Gastroesophageal sphincter (tissue), 4 donors: ENCODE measurements at regions not wholly inside any gene's neighbourhood (a gene's known extent, or its start where the extent isn't known, plus 50 kb on each side); places are given as distances from the start of the nearest gene placed in this dataset.

Experiments
- ATAC-seq: fragments of 150-250 bp; one replicate; pipeline ENCODE4 v1.9.1; 2016; ENCODE audit warnings: mild to moderate bottlenecking, moderate library complexity
- H3K27ac ChIP-seq, 4 donors: fragments of 200-600 bp; sonication (generic) in 3 of 4; 1 replicate in 3 of 4; 2 replicates in 1 of 4; pipeline ENCODE4 v1.5.1; 2016 to 2019
- H3K27me3 ChIP-seq: fragments of 200-600 bp; sonication (generic); one replicate; pipeline ENCODE4 v1.5.1; 2019
- H3K36me3 ChIP-seq, 2 donors: fragments of 200-600 bp; sonication (generic); one replicate each; pipeline ENCODE4 v1.5.1; 2019; ENCODE audit warnings: control low read depth in 1 of 2
- H3K4me1 ChIP-seq, 3 donors: fragments of 200-600 bp; sonication (generic); 1 replicate in 2 of 3; 2 replicates in 1 of 3; pipeline ENCODE4 v1.5.1; 2016 to 2019; ENCODE audit warnings: control low read depth in 2 of 3
- H3K4me3 ChIP-seq, 2 donors: fragments of 200-600 bp; sonication (generic); one replicate each; pipeline ENCODE4 v1.5.1; 2019; ENCODE audit warnings: mild to moderate bottlenecking in 1 of 2, moderate library complexity in 1 of 2
- H3K9me3 ChIP-seq, 3 donors: fragments of 200-600 bp; sonication (generic); one replicate each; pipeline ENCODE4 v1.5.1; 2017 to 2019; ENCODE audit warnings: control low read depth in 2 of 3
- EP300 ChIP-seq: sonication (generic); formaldehyde crosslinking; IDR thresholded peaks from one replicate; pipeline ENCODE4 v1.6.1; 2017; ENCODE audit warnings: antibody characterized with exemption, mild to moderate bottlenecking
- POLR2A ChIP-seq, 2 donors: fragments of 450-650 bp; IDR thresholded peaks; one replicate each; pipeline ENCODE4 v1.6.1; 2017; ENCODE audit warnings: antibody characterized with exemption in 2 of 2, mild to moderate bottlenecking in 2 of 2, moderate library complexity in 1 of 2
- POLR2AphosphoS5 ChIP-seq: sonication (generic); formaldehyde crosslinking; IDR thresholded peaks from one replicate; pipeline ENCODE4 v1.6.1; 2017; ENCODE audit warnings: antibody characterized with exemption
- WGBS, 2 donors: methylation state at CpG; one replicate each; pipeline ENCODE4 v1.1.5; 2018; ENCODE audit warnings: low coverage in 1 of 2; 5-methylcytosine and 5-hydroxymethylcytosine counted together
- TF ChIP-seq, protein P1 (sequence below), 4 experiments: fragments of 200-600 bp in 2 of 4; fragments of 450-650 bp in 2 of 4; sonication (generic) in 1 of 4; IDR thresholded peaks; one replicate each; pipeline ENCODE4 v1.5.1; 2017 to 2019; ENCODE audit warnings: antibody characterized with exemption in 4 of 4, mild to moderate bottlenecking in 2 of 4, moderate library complexity in 2 of 4

GRCh38 chr2:168355121-168355520, 101.0 kb upstream of the CERS6 start:
- Histone ChIP-seq H3K9me3 (peaks cover 0 to 5% (median 0%) of the 10 kb centered on the region in 3 donors), H3K36me3 (no peaks in the 10 kb centered on the region), H3K27ac (no peak overlapping the region), H3K4me1 (no peaks in the 10 kb centered on the region), H3K27me3 (no peaks in the 10 kb centered on the region), H3K4me3 (no peak overlapping the region)
- no peak for ATAC-seq
- no peak for TF ChIP-seq POLR2AphosphoS5
- no peak for TF ChIP-seq POLR2A (IDR thresholded peaks at IDR 0.05)
- TF ChIP-seq, protein P1, sequence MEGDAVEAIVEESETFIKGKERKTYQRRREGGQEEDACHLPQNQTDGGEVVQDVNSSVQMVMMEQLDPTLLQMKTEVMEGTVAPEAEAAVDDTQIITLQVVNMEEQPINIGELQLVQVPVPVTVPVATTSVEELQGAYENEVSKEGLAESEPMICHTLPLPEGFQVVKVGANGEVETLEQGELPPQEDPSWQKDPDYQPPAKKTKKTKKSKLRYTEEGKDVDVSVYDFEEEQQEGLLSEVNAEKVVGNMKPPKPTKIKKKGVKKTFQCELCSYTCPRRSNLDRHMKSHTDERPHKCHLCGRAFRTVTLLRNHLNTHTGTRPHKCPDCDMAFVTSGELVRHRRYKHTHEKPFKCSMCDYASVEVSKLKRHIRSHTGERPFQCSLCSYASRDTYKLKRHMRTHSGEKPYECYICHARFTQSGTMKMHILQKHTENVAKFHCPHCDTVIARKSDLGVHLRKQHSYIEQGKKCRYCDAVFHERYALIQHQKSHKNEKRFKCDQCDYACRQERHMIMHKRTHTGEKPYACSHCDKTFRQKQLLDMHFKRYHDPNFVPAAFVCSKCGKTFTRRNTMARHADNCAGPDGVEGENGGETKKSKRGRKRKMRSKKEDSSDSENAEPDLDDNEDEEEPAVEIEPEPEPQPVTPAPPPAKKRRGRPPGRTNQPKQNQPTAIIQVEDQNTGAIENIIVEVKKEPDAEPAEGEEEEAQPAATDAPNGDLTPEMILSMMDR (IDR thresholded peaks at IDR 0.05), result no peak
- TF ChIP-seq EP300, result no peak
- 68% methylated on average over 2 of the region's 2 CpGs; no CpG with 5 or more reads in 1 of the 2 donors for WGBS, 2 donors

GRCh38 chr2:168355779-168356476, 100.1 kb upstream of the CERS6 start:
- 33 to 100% methylated on average over 1 to 4 of the region's 5 CpGs for WGBS, 2 donors
- H3K9me3 ChIP-seq, result peaks cover 0 to 5% (median 0%) of the 10 kb centered on the region in 3 donors
- ATAC-seq, result no peak
- TF ChIP-seq EP300 (no peak), POLR2AphosphoS5 (no peak), POLR2A (IDR thresholded peaks at IDR 0.05) (no peak)
- TF ChIP-seq, protein P1 (IDR thresholded peaks at IDR 0.05), result no peak
- no peak overlapping the region for H3K27ac ChIP-seq
- no peaks in the 10 kb centered on the region for H3K36me3 ChIP-seq
- no peak overlapping the region for H3K4me3 ChIP-seq
- no peaks in the 10 kb centered on the region for H3K4me1 ChIP-seq
- H3K27me3 ChIP-seq, result no peaks in the 10 kb centered on the region

GRCh38 chr2:168356477-168356835, 99.6 kb upstream of the CERS6 start:
- Histone ChIP-seq H3K4me3 (no peak overlapping the region), H3K9me3 (peaks cover 0 to 5% (median 0%) of the 10 kb centered on the region in 3 donors), H3K36me3 (no peaks in the 10 kb centered on the region), H3K27ac (no peak overlapping the region), H3K27me3 (no peaks in the 10 kb centered on the region), H3K4me1 (no peaks in the 10 kb centered on the region)
- 58 to 71% methylated on average over 2 of the region's 2 CpGs for WGBS, 2 donors
- ATAC-seq, result no peak
- TF ChIP-seq POLR2AphosphoS5 (no peak), POLR2A (IDR thresholded peaks at IDR 0.05) (no peak), EP300 (no peak)
- TF ChIP-seq, protein P1 (IDR thresholded peaks at IDR 0.05), result no peak

DNA sequence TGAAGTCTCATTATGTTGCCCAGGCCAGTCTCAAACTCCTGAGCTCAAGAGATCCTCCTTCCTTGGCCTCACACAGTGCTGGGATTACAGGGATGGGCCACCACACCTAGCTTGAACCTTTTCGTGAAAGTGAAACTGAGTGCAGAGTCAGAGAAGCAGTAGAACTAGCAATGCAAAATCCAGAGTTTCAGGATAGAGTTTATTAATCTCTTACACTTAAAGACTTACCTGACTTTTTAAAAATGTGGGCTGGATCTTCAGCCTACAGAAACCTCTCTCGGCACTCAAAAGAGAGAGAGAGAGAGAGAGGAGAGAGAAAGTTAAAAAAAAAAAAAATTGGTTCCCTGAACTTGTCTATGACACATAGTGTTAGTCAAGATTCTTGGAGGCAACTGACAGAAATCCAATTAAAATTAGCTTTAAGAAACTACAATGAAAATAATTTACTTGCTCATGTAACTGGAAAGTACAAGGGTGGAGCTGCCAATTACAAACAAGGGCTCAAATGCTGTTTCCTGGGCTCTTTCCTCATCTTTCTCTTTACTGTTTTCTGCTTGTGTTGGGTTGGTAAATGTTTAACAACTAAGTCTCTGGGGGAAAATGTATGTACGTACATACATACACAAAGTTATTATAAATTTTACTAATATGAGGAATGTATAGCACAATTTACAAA, 98.1 kb upstream of the CERS6 start:
- Histone ChIP-seq H3K9me3 (peaks cover 0 to 5% (median 0%) of the 10 kb centered on the region in 3 donors), H3K4me1 (no peaks in the 10 kb centered on the region), H3K36me3 (no peaks in the 10 kb centered on the region), H3K27ac (no peak overlapping the region), H3K27me3 (no peaks in the 10 kb centered on the region), H3K4me3 (no peak overlapping the region)
- WGBS, 2 donors, result 82 to 87% methylated on average over 3 of the region's 3 CpGs
- TF ChIP-seq EP300 (no peak), POLR2A (IDR thresholded peaks at IDR 0.05) (no peak), POLR2AphosphoS5 (no peak)
- TF ChIP-seq, protein P1 (IDR thresholded peaks at IDR 0.05), result no peak
- no peak for ATAC-seq

GRCh38 chr2:168359082-168359481, 97.0 kb upstream of the CERS6 start:
- TF ChIP-seq POLR2A (IDR thresholded peaks at IDR 0.05), result no peak
- TF ChIP-seq EP300, result no peak
- TF ChIP-seq, protein P1 (IDR thresholded peaks at IDR 0.05), result no peak
- no peak for TF ChIP-seq POLR2AphosphoS5
- H3K27me3 ChIP-seq, result no peaks in the 10 kb centered on the region
- no peaks in the 10 kb centered on the region for H3K9me3 ChIP-seq
- ATAC-seq, result no peak
- no peaks in the 10 kb centered on the region for H3K36me3 ChIP-seq
- no peaks in the 10 kb centered on the region for H3K4me1 ChIP-seq
- WGBS, 2 donors, result 80 to 94% methylated on average over 1 of the region's 1 CpG
- H3K4me3 ChIP-seq, result no peak overlapping the region
- H3K27ac ChIP-seq, result no peak overlapping the region
